Endothelial cell of umbilical vein (primary cell): ENCODE measurements at regions not wholly inside any gene's neighbourhood (a gene's known extent, or its start where the extent isn't known, plus 50 kb on each side); places are given as distances from the start of the nearest gene placed in this dataset.

Experiments
- BruUV-seq: library from RNA; stranded (reverse); fragments of 400-500 nt; replicated peaks from 2 replicates; lab custom pipeline; 2021; lab: Mats Ljungman, UMichigan
- CTCF ChIA-PET: fragments of 300-600, 350-600 bp; sonication (Branson Sonifier 250); formaldehyde crosslinking; loops from one replicate; lab custom pipeline; 2021; ENCODE audit warnings: antibody characterized with exemption, inconsistent platforms; lab: Charles Lee
- POLR2A ChIA-PET: fragments of 300-600, 350-600 bp; sonication (Branson Sonifier 250); formaldehyde crosslinking; loops from one replicate; lab custom pipeline; 2021; ENCODE audit warnings: antibody characterized with exemption, inconsistent platforms; lab: Charles Lee
- DNase-seq: peaks from one replicate; pipeline ENCODE4 v3.0.0-alpha.2; 2011; ENCODE audit warnings: low read depth, low spot score
- FAIRE-seq: peaks from 2 replicates; lab custom pipeline; 2011; peaks lifted over from hg19 to GRCh38; lab: Jason Lieb, UNC
- H2AFZ ChIP-seq: 2 replicates; pipeline ENCODE4 v1.6.0; 2012; ENCODE audit warnings: low read depth, low read length, control low read depth, inconsistent platforms
- H3K27ac ChIP-seq: 2 replicates; pipeline ENCODE4 v1.5.1; 2011; ENCODE audit warnings: low read depth, mild to moderate bottlenecking, control low read depth, low read length, moderate library complexity; ENCODE audit not compliant: insufficient read depth
- H3K27me3 ChIP-seq, 2 experiments: 2 replicates each; pipeline versions ENCODE4 v1.6.0 to v1.6.1; 2011; ENCODE audit warnings: low read length in 2 of 2, mixed read lengths in 1 of 2; ENCODE audit not compliant: control insufficient read depth in 2 of 2, insufficient read depth in 2 of 2
- H3K36me3 ChIP-seq, 2 experiments: 2 replicates in 1 of 2; 3 replicates in 1 of 2; pipeline ENCODE4 v1.5.1; 2011; ENCODE audit warnings: low read length in 2 of 2, mild to moderate bottlenecking in 1 of 2, moderate library complexity in 1 of 2; ENCODE audit not compliant: control insufficient read depth in 2 of 2, insufficient read depth in 2 of 2; ENCODE audit errors: extremely low read depth in 1 of 2
- H3K4me1 ChIP-seq: 3 replicates; pipeline ENCODE4 v1.5.1; 2011; ENCODE audit warnings: mild to moderate bottlenecking, low read length; ENCODE audit not compliant: control insufficient read depth, insufficient read depth; ENCODE audit errors: extremely low read depth
- H3K4me2 ChIP-seq: 2 replicates; pipeline ENCODE4 v1.6.1; 2011; ENCODE audit warnings: low read length, control low read depth, mixed read lengths; ENCODE audit not compliant: insufficient read depth
- H3K4me3 ChIP-seq, 3 experiments: fragments of 200-600 bp in 1 of 3; sonication (generic), shearing (Covaris generic) in 1 of 3; replicated peaks in 1 of 3; 2 replicates each; pipeline ENCODE4 v1.5.1; 2011 to 2016; ENCODE audit warnings: control low read depth in 3 of 3, low read length in 3 of 3, mild to moderate bottlenecking in 2 of 3, inconsistent platforms in 1 of 3, low read depth in 1 of 3, moderate library complexity in 1 of 3; ENCODE audit not compliant: insufficient read depth in 1 of 3
- H3K79me2 ChIP-seq: 2 replicates; pipeline ENCODE4 v1.6.0; 2012; ENCODE audit warnings: low read length, inconsistent platforms; ENCODE audit not compliant: control insufficient read depth, insufficient read depth
- H3K9ac ChIP-seq: replicated peaks from 2 replicates; pipeline ENCODE3; 2011; ENCODE audit warnings: low read length, control low read depth; ENCODE audit not compliant: insufficient read depth; ENCODE audit errors: extremely low read depth
- H3K9me1 ChIP-seq: replicated peaks from 3 replicates; pipeline ENCODE4 v1.6.0; 2011; ENCODE audit warnings: mild to moderate bottlenecking, low read length; ENCODE audit not compliant: control insufficient read depth, insufficient read depth; ENCODE audit errors: extremely low read depth
- H3K9me3 ChIP-seq: replicated peaks from 2 replicates; pipeline ENCODE4 v1.5.1; 2012; ENCODE audit warnings: low read length, inconsistent platforms; ENCODE audit not compliant: control insufficient read depth, insufficient read depth
- H4K20me1 ChIP-seq: replicated peaks from 2 replicates; pipeline ENCODE3; 2011; ENCODE audit warnings: mild to moderate bottlenecking, low read length; ENCODE audit not compliant: control insufficient read depth, insufficient read depth; ENCODE audit errors: extremely low read depth
- CTCF ChIP-seq, 2 donors: IDR thresholded peaks; 1 replicate in 1 of 2; 2 replicates in 1 of 2; pipeline ENCODE4 v1.5.1; 2011; ENCODE audit warnings: low read length in 2 of 2, mild to moderate bottlenecking in 2 of 2, moderate library complexity in 2 of 2, control low read depth in 1 of 2, inconsistent platforms in 1 of 2, low read depth in 1 of 2; ENCODE audit not compliant: insufficient read depth in 1 of 2; ENCODE audit errors: extremely low read depth in 1 of 2
- EZH2 ChIP-seq: IDR thresholded peaks from 2 replicates; pipeline ENCODE4 v1.6.1; 2012; ENCODE audit warnings: borderline replicate concordance, low read depth, mild to moderate bottlenecking, moderate library complexity, low read length, inconsistent platforms; ENCODE audit not compliant: severe bottlenecking
- FOS ChIP-seq: IDR thresholded peaks from 2 replicates; pipeline ENCODE4 v1.6.1; 2011; ENCODE audit warnings: mild to moderate bottlenecking, low read length, moderate library complexity, borderline replicate concordance; ENCODE audit not compliant: insufficient read depth
- GATA2 ChIP-seq: IDR thresholded peaks from 2 replicates; pipeline ENCODE4 v1.7.0; 2011; ENCODE audit warnings: low read depth, mild to moderate bottlenecking, moderate library complexity, mixed read lengths, low read length; ENCODE audit not compliant: insufficient read length, insufficient read depth
- JUN ChIP-seq: IDR thresholded peaks from 2 replicates; pipeline ENCODE4 v1.6.1; 2011; ENCODE audit warnings: borderline replicate concordance, low read depth; ENCODE audit not compliant: insufficient read length, insufficient read depth
- MAX ChIP-seq: IDR thresholded peaks from 2 replicates; pipeline ENCODE4 v1.6.1; 2011; ENCODE audit not compliant: insufficient read depth, insufficient read length
- MYC ChIP-seq: IDR thresholded peaks from one replicate; pipeline ENCODE4 v1.6.1; 2011; ENCODE audit warnings: mild to moderate bottlenecking, low read depth, low read length
- POLR2A ChIP-seq: IDR thresholded peaks from 2 replicates; pipeline ENCODE4 v1.6.1; 2012; ENCODE audit warnings: low read depth, mild to moderate bottlenecking, control low read depth, low read length
- POLR2AphosphoS5 ChIP-seq: IDR thresholded peaks from 2 replicates; pipeline ENCODE4 v1.6.1; 2012; ENCODE audit warnings: low read depth, mild to moderate bottlenecking, control low read depth, low read length, moderate library complexity; ENCODE audit not compliant: insufficient read depth
- dilution Hi-C: fragments of 300-500 bp; cut with MboI; formaldehyde crosslinking; loops from one replicate; pipeline ENCODE4 v1.15.0; 2019; ENCODE audit warnings: low sequenced_read_pairs; ENCODE audit not compliant: extremely low pct_ligation_motif_present
- intact Hi-C: fragments of 100-400 bp; cut with micrococcal nuclease; formaldehyde crosslinking; loops from one replicate; pipeline ENCODE4 v1.10.0; 2022

- H3K4me3 ChIP-seq, result no peak overlapping the region
- H3K4me2 ChIP-seq, result no peak overlapping the region
- H3K9ac ChIP-seq, result no peak overlapping the region
- no peaks in the 10 kb centered on the region for H3K9me3 ChIP-seq
- H3K4me1 ChIP-seq, result no peaks in the 10 kb centered on the region
- H4K20me1 ChIP-seq, result no peaks in the 10 kb centered on the region
- dilution Hi-C loops (no loop called here), intact Hi-C loops (no loop called here)
- no peak overlapping the region for H3K27ac ChIP-seq
- H3K9me1 ChIP-seq, result no peaks in the 10 kb centered on the region
- CTCF ChIA-PET, result interaction anchor here (0.9 kb wide), 1 partner anchor 163 kb away, joined by 3 read pairs; no protein-coding TSS in a partner anchor
- no peaks in the 10 kb centered on the region for H3K27me3 ChIP-seq
- FAIRE-seq (no peak), DNase-seq (no peak)
- no peaks in the 10 kb centered on the region for H3K79me2 ChIP-seq
- POLR2A ChIA-PET, result no interaction called here
- no TSS peak for BruUV-seq
- no peaks in the 10 kb centered on the region for H3K36me3 ChIP-seq
- no peak for TF ChIP-seq JUN
- TF ChIP-seq GATA2, result no peak
- TF ChIP-seq MAX, result no peak
- no peak for TF ChIP-seq EZH2
- TF ChIP-seq POLR2A, result no peak
- TF ChIP-seq FOS, result no peak
- TF ChIP-seq MYC, result no peak
- no peak for TF ChIP-seq POLR2AphosphoS5
- TF ChIP-seq CTCF (IDR thresholded peaks at IDR 0.05; ENCODE audit: extremely low read depth in 1 of 2, insufficient read depth in 1 of 2, low read depth in 1 of 2, low read length in 2 of 2), result no peak
- no peak overlapping the region for H2AFZ ChIP-seq
Observed at GRCh38 chr19:33941133-33941532, 144.5 kb downstream of the KCTD15 start.
